GM18505 (cell line): ENCODE measurements at regions not wholly inside any gene's neighbourhood (a gene's known extent, or its start where the extent isn't known, plus 50 kb on each side); places are given as distances from the start of the nearest gene placed in this dataset.

Source experiments
- ATAC-seq: cut with Tn5 transposase; IDR thresholded peaks from one replicate; pipeline ENCODE4 v1.9.1; 2021; ENCODE audit not compliant: unreplicated experiment
- POLR2A ChIP-seq: IDR thresholded peaks from 4 replicates; pipeline ENCODE4 v1.6.1; 2011; ENCODE audit warnings: borderline replicate concordance; ENCODE audit not compliant: insufficient read depth, insufficient read length; ENCODE audit errors: extremely low read depth

- ATAC-seq: no peak
- no peak for TF ChIP-seq POLR2A
Measured at GRCh38 chr16:79728048-79728922, 127.7 kb upstream of the MAF start.

DNA sequence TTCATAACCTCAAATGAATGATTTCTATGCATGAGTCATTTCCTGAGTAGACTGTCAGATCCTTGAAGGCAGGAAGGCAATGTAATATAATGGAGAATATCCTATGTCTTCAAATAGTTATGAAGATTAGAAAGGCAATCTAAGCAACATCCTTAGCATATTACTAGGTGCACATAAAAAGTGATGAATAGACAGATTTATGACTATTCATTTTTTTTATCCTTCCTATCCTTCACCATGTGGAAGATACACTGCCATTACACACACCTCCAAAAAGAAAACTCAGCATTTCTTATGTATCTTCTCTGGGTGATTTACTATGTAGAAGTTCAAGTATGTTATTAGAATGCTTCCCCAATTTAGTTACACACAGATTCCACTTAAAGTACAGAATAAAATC lies 126.4 kb upstream of the MAF start:
- no peak for ATAC-seq
- TF ChIP-seq POLR2A: no peak

DNA sequence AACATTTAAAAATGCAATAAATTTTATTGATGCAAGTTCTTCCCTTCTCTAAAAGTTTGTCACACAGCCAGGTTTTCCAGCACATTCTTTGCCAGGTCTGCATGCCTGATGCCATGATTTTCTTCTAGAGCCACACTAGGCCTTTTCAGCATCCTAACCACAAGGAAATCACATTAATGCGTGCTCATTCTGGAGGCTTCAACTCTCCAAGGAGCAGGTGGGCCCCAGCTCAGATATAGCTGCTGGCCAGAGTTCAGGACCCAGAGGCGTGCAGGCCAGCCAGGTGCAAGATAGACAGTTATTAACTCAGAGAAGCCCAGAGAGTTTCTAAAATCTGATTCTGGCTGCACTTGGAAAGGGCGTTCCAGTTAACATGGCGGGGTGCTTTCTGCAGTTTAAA lies 124.5 kb upstream of the MAF start:
- no peak for TF ChIP-seq POLR2A

GRCh38 chr16:79723583-79724168 lies 123.1 kb upstream of the MAF start:
- ATAC-seq: no peak

More for the DNA sequence above, 124.5 kb upstream of the MAF start:
- ATAC-seq: no peak

GRCh38 chr16:79721270-79721669 lies 120.7 kb upstream of the MAF start:
- TF ChIP-seq POLR2A: no peak
- ATAC-seq: no peak

More at GRCh38 chr16:79723583-79724168, 123.1 kb upstream of the MAF start:
- TF ChIP-seq POLR2A: no peak

DNA sequence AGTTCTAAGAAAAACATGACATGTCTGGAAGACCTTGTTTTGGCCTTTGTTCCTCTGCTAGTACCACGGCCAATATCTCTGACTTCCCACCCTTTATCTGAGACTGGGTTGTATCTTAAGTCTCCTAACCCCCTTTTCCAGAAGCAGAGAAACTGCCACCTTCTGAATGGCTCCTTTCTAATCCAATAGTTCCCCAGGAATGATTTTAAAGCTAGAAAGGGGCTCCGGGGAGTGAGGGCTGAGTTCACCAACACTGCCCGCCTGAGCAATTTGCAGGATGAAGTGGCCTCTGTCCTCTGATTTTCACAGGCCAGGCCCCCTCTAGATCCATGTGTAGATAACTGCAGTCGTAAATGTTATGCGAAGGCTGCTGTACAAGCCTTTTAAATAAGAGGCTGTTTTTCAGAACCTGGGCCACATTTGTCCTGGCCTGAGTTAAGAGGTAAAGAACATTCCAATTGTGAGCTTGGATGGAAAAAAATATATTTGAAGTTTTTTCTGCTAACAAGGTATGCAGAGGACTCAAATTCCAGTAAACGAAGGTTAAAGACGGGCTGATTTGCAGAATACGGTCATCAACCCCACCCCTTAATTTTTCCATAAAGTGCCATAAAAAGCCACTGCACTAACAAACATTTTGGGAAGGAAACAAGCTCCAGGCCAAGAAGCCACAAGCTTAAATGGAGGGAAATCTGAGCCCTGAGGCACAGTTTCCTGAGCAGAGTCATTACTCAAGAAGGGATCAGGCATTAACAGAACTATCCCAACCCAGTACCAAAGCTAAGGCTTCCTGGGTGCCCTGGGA lies 117.0 kb upstream of the MAF start:
- TF ChIP-seq POLR2A: no peak
- no peak for ATAC-seq

- ATAC-seq: no peak
- TF ChIP-seq POLR2A: no peak
Measured at GRCh38 chr16:79716645-79717332, 116.3 kb upstream of the MAF start.

DNA sequence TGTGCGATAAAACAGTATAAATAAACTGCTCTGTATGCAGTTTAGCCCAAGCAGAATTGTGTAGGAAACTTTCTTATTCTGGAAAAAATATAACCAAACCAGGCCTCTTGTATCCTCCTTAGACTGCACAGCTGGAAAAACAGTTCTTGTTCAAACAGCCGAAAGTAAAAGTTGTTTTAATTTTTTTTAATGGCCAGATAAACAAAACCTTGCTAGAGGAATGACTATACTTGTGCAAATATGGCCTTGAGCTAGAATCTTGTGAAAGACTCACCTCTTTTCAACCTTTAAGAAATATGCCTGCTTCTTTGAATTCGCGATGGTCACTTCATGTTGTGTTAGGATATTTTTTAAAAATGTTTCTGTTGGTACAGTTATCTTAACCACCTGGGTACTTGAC lies 114.5 kb upstream of the MAF start:
- no peak for ATAC-seq
- TF ChIP-seq POLR2A: no peak

DNA sequence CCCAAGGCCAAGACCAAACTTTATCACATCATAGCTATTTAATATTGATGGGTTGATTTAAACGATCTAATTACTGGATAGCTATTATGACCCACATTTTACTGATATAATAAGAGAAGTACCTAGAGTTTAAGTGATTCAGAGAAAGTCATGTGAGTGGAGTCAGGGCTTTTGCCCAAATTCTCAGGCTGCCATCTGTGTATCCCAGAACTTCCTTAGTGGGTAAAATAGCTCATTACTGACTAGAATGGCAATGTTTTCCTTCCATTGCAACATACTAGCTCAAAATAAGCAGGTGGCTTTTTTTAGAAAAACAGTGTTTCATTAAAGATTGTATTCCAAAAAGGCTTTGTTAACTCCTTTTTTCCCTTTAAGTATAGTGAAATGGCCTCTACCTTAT lies 113.9 kb upstream of the MAF start:
- no peak for TF ChIP-seq POLR2A

GRCh38 chr16:79713609-79714309 lies 113.2 kb upstream of the MAF start:
- ATAC-seq: no peak
- TF ChIP-seq POLR2A: no peak

More for the DNA sequence above, 113.9 kb upstream of the MAF start:
- no peak for ATAC-seq

DNA sequence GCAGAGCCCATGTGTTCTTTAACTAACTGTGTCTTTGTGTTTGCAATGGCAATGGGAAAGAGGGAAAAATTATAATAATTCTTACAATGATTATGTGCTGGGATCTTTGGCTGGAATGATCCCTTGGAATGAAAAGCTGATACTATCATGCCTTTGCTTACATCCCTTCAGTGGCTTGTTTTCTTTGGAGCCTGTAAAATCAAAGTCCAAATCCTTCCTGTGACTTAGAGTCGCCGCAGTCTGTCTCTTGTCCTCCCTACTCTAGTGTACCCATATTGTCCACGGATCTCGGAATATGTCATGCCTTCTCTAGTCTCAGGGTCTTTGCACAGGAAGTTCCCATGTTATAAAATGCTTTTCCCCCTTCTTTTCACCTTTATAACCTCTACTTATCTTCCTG lies 111.7 kb upstream of the MAF start:
- TF ChIP-seq POLR2A: no peak
- no peak for ATAC-seq

DNA sequence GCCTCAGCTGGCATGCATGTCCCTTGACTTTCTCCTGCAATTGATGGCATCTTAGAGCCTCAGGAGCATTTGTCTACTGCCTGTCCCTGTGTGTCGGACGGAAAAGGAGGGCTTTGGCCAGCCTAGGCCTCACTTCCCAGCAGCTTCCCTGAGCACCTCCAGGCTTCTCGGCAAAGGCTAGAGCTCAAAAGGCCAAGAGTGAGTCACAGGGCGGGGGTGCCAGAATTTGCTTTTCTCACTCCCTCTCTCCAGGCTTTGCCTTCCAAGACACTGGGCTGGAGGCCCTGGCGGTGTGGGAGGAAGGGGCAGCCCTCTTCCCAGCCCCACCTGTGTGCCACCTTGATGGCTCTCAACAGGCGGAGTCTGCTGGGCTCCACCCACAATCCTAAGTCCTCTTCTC lies 107.3 kb upstream of the MAF start:
- no peak for TF ChIP-seq POLR2A
- no peak for ATAC-seq
